IMR-90 (cell line): ENCODE measurements at regions not wholly inside any gene's neighbourhood (a gene's known extent, or its start where the extent isn't known, plus 50 kb on each side); places are given as distances from the start of the nearest gene placed in this dataset.

Source experiments
- ATAC-seq: fragments of 200-7000 bp; cut with Tn5 transposase; 2 replicates; pipeline ENCODE4 v1.9.1; 2020; ENCODE audit warnings: low read depth, mild to moderate bottlenecking, moderate library complexity
- BruUV-seq: library from RNA; stranded (reverse); fragments of 400-500 nt; replicated peaks from 2 replicates; lab custom pipeline; 2021; lab: Mats Ljungman, UMichigan
- CTCF ChIA-PET: fragments of 300-600 bp; formaldehyde crosslinking; extraction: SDS; loops from one replicate; lab custom pipeline; 2021; ENCODE audit warnings: antibody characterized with exemption; lab: Yijun Ruan, JAX
- POLR2A ChIA-PET: fragments of 300-600 bp; sonication (Branson Sonifier 250); formaldehyde crosslinking; loops from one replicate; lab custom pipeline; 2022; ENCODE audit warnings: antibody characterized with exemption; ENCODE audit not compliant: unreplicated experiment; lab: Charles Lee
- DNase-seq: peaks from one replicate; pipeline ENCODE4 v3.0.0; 2013
- H2AFZ ChIP-seq: replicated peaks from 2 replicates; pipeline ENCODE3; 2013; ENCODE audit warnings: low read length, mild to moderate bottlenecking; ENCODE audit not compliant: poor library complexity
- H2AK5ac ChIP-seq: 2 replicates; pipeline ENCODE4 v1.6.1; 2013; ENCODE audit warnings: low read depth, low read length, inconsistent platforms
- H2AK9ac ChIP-seq: replicated peaks from 2 replicates; pipeline ENCODE3; 2013; ENCODE audit warnings: mild to moderate bottlenecking, low read depth, low read length, moderate library complexity; ENCODE audit not compliant: poor library complexity
- H2BK120ac ChIP-seq: 2 replicates; pipeline ENCODE4 v1.6.1; 2013; ENCODE audit warnings: low read depth, low read length, inconsistent platforms
- H2BK15ac ChIP-seq: 3 replicates; pipeline ENCODE4 v1.6.1; 2013; ENCODE audit warnings: low read depth, low read length, inconsistent platforms
- H2BK20ac ChIP-seq: 2 replicates; pipeline ENCODE4 v1.6.1; 2013; ENCODE audit warnings: low read depth, mild to moderate bottlenecking, inconsistent platforms, low read length, moderate library complexity
- H2BK5ac ChIP-seq: 2 replicates; pipeline ENCODE4 v1.6.1; 2013; ENCODE audit warnings: mild to moderate bottlenecking, low read depth, low read length, inconsistent platforms; ENCODE audit not compliant: poor library complexity, severe bottlenecking
- H3K14ac ChIP-seq: replicated peaks from 2 replicates; pipeline ENCODE4 v1.6.1; 2013; ENCODE audit warnings: low read depth, low read length, inconsistent platforms
- H3K18ac ChIP-seq: 2 replicates; pipeline ENCODE4 v1.6.1; 2013; ENCODE audit warnings: low read depth, low read length, control low read depth
- H3K23ac ChIP-seq: 2 replicates; pipeline ENCODE4 v1.6.1; 2013; ENCODE audit warnings: low read depth, low read length, inconsistent platforms
- H3K27ac ChIP-seq: 2 replicates; pipeline ENCODE4 v1.5.1; 2013; ENCODE audit warnings: mild to moderate bottlenecking, control low read depth, low read length; ENCODE audit not compliant: insufficient read depth
- H3K27me3 ChIP-seq: 2 replicates; pipeline ENCODE4 v1.6.1; 2013; ENCODE audit warnings: low read length; ENCODE audit not compliant: control insufficient read depth, insufficient read depth
- H3K36me3 ChIP-seq: 2 replicates; pipeline ENCODE4 v1.6.1; 2013; ENCODE audit warnings: low read length, mixed read lengths; ENCODE audit not compliant: control insufficient read depth, insufficient read depth
- H3K4ac ChIP-seq: 2 replicates; pipeline ENCODE4 v1.6.1; 2013; ENCODE audit warnings: low read depth, low read length, inconsistent platforms
- H3K4me1 ChIP-seq: 2 replicates; pipeline ENCODE4 v1.6.1; 2013; ENCODE audit warnings: low read length, mixed read lengths; ENCODE audit not compliant: control insufficient read depth, insufficient read depth
- H3K4me2 ChIP-seq: 2 replicates; pipeline ENCODE4 v1.6.1; 2013; ENCODE audit warnings: low read depth, mild to moderate bottlenecking, control low read depth, low read length, moderate library complexity
- H3K4me3 ChIP-seq: 2 replicates; pipeline ENCODE4 v1.5.1; 2013; ENCODE audit warnings: low read depth, mild to moderate bottlenecking, control low read depth, low read length, moderate library complexity; ENCODE audit not compliant: insufficient read depth
- H3K56ac ChIP-seq: 2 replicates; pipeline ENCODE4 v1.6.1; 2013; ENCODE audit warnings: low read length, inconsistent platforms; ENCODE audit not compliant: insufficient read depth; ENCODE audit errors: extremely low read depth
- H3K79me1 ChIP-seq, 2 experiments: 2 replicates each; pipeline ENCODE4 v1.6.1; 2013; ENCODE audit warnings: low read length in 2 of 2, inconsistent platforms in 1 of 2, low read depth in 1 of 2
- H3K9ac ChIP-seq: 2 replicates; pipeline ENCODE4 v1.6.1; 2013; ENCODE audit warnings: low read depth, low read length, control low read depth
- H3K9me1 ChIP-seq: 2 replicates; pipeline ENCODE4 v1.6.1; 2013; ENCODE audit warnings: low read length, inconsistent platforms; ENCODE audit not compliant: insufficient read depth
- H3K9me3 ChIP-seq: 2 replicates; pipeline ENCODE4 v1.6.1; 2013; ENCODE audit warnings: low read length; ENCODE audit not compliant: control insufficient read depth, insufficient read depth
- H4K20me1 ChIP-seq: 2 replicates; pipeline ENCODE4 v1.6.1; 2013; ENCODE audit warnings: low read length, inconsistent platforms; ENCODE audit not compliant: insufficient read depth
- H4K5ac ChIP-seq: 2 replicates; pipeline ENCODE4 v1.6.1; 2013; ENCODE audit warnings: mild to moderate bottlenecking, low read depth, low read length, control low read depth
- H4K8ac ChIP-seq, 2 experiments: 2 replicates each; pipeline ENCODE4 v1.6.1; 2013; ENCODE audit warnings: low read depth in 2 of 2, low read length in 2 of 2, control low read depth in 1 of 2, inconsistent platforms in 1 of 2
- H4K91ac ChIP-seq: 2 replicates; pipeline ENCODE4 v1.6.1; 2013; ENCODE audit warnings: low read depth, low read length, inconsistent platforms; ENCODE audit not compliant: insufficient read depth
- BHLHE40 ChIP-seq: fragments of 150-350 bp; IDR thresholded peaks from 2 replicates; pipeline ENCODE4 v1.6.1; 2016; ENCODE audit warnings: mild to moderate bottlenecking, low read depth, low read length
- CEBPB ChIP-seq: IDR thresholded peaks from 2 replicates; pipeline ENCODE4 v1.6.1; 2012; ENCODE audit warnings: low read depth, low read length, improper control_type of control experiment
- CHD1 ChIP-seq: IDR thresholded peaks from 2 replicates; pipeline ENCODE4 v1.6.1; 2012; ENCODE audit warnings: low read depth, low read length, improper control_type of control experiment
- FOS ChIP-seq: fragments of 150-350 bp; IDR thresholded peaks from 2 replicates; pipeline ENCODE4 v1.6.1; 2016; ENCODE audit warnings: low read depth, low read length
- MAFK ChIP-seq: IDR thresholded peaks from 2 replicates; pipeline ENCODE4 v1.6.1; 2012; ENCODE audit warnings: low read depth, low read length, improper control_type of control experiment
- MAZ ChIP-seq: IDR thresholded peaks from 2 replicates; pipeline ENCODE4 v1.6.1; 2012; ENCODE audit warnings: low read depth, mild to moderate bottlenecking, low read length, improper control_type of control experiment, moderate library complexity, borderline replicate concordance
- MXI1 ChIP-seq: IDR thresholded peaks from 2 replicates; pipeline ENCODE4 v1.6.1; 2012; ENCODE audit warnings: low read depth, mild to moderate bottlenecking, low read length, moderate library complexity, borderline replicate concordance
- NFE2L2 ChIP-seq: fragments of 150-350 bp; IDR thresholded peaks from 2 replicates; pipeline ENCODE4 v1.6.1; 2016; ENCODE audit warnings: low read depth, mild to moderate bottlenecking, low read length
- POLR2A ChIP-seq: IDR thresholded peaks from 2 replicates; pipeline ENCODE4 v1.6.1; 2012; ENCODE audit warnings: mild to moderate bottlenecking, low read depth, low read length
- RAD21 ChIP-seq: IDR thresholded peaks from 2 replicates; pipeline ENCODE4 v1.6.1; 2012; ENCODE audit warnings: low read length, improper control_type of control experiment
- RCOR1 ChIP-seq: IDR thresholded peaks from 2 replicates; pipeline ENCODE4 v1.6.1; 2012; ENCODE audit warnings: mild to moderate bottlenecking, low read length, improper control_type of control experiment; ENCODE audit not compliant: insufficient replicate concordance
- RFX5 ChIP-seq: IDR thresholded peaks from 2 replicates; pipeline ENCODE4 v1.8.0; 2012; ENCODE audit warnings: low read depth, mild to moderate bottlenecking, low read length, moderate library complexity
- SMC3 ChIP-seq: fragments of 150-350 bp; IDR thresholded peaks from 2 replicates; pipeline ENCODE4 v1.6.1; 2016; ENCODE audit warnings: low read depth, mild to moderate bottlenecking, antibody characterized with exemption, low read length, moderate library complexity
- WGBS, 2 experiments: methylation state at CpG; one replicate each; pipeline versions ENCODE4 v1.1.5 to v1.1.7; 2013; ENCODE audit warnings: missing lambda C conversion rate in 2 of 2; ENCODE audit not compliant: insufficient read length in 1 of 2; ENCODE audit errors: extremely low coverage in 2 of 2; 5-methylcytosine and 5-hydroxymethylcytosine counted together
- dilution Hi-C: fragments of 300-500 bp; cut with HindIII; formaldehyde crosslinking; loops from one replicate; pipeline ENCODE4 v1.14.3; 2018; ENCODE audit warnings: low sequenced_read_pairs; ENCODE audit not compliant: unreplicated experiment
- in situ Hi-C: fragments of 300-500 bp; cut with MboI; formaldehyde crosslinking; loops from 3 replicates; pipeline ENCODE4 v1.14.3; 2019; ENCODE audit warnings: low sequenced_read_pairs, inconsistent platforms, mixed read lengths
- intact Hi-C: fragments of 100-400 bp; cut with micrococcal nuclease; formaldehyde crosslinking; loops from 2 replicates; pipeline ENCODE4 v1.10.0; 2022
- TF ChIP-seq, protein P1 (sequence below): fragments of 150-350 bp; IDR thresholded peaks from 2 replicates; pipeline ENCODE4 v1.6.1; 2016; ENCODE audit warnings: low read depth, mild to moderate bottlenecking, low read length, moderate library complexity, borderline replicate concordance
- TF ChIP-seq, protein P2 (sequence below): conservative IDR thresholded peaks from 2 replicates; pipeline ENCODE4 v1.5.1; 2012; ENCODE audit warnings: mild to moderate bottlenecking, low read depth, low read length, improper control_type of control experiment
- TF ChIP-seq, protein P3 (sequence below): fragments of 150-350 bp; IDR thresholded peaks from 2 replicates; pipeline ENCODE4 v1.6.1; 2017; ENCODE audit warnings: mild to moderate bottlenecking, antibody characterized with exemption, low read length, low read depth

DNA sequence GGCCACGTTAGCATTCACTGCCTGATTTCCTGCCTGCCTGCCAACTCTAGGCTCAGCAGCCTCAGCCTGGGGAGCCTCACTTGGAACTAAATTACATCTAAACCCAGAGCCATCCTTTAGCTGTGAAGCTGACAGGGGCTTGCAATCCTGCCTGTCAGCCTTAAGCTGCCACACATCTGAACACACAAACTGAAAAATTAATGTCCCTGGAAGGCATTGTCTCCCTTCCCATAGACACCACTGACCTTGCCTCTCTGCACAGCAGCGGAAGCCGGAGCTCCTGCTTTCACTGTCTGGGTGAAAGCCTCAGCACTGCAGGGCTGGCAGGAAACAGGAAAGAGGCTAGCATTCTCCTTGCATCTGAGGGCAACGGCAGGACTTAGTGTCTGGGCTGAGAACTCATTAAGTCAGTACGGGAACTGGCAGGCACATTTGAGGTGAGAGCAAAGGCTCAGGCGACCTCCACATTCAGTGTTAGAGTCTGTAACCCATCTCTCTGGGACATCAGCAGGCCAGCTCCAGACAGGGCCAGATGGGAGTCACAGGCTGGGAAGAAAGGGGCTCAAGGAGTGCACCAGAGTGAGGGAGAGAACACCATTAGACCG is 452.4 kb upstream of the C16orf82 start:
- no peak overlapping the region for H2AK9ac ChIP-seq
- no peaks in the 10 kb centered on the region for H3K36me3 ChIP-seq
- DNase-seq: no peak
- H4K91ac ChIP-seq: no peak overlapping the region
- intact Hi-C loops: no loop called here
- H3K4me3 ChIP-seq: no peak overlapping the region
- no peak overlapping the region for H2BK20ac ChIP-seq
- H3K4me1 ChIP-seq: no peaks in the 10 kb centered on the region
- 7% methylated on average over 2 of the region's 7 CpGs; no CpG with 5 or more reads in 1 of the 2 experiments for WGBS, 2 experiments
- H3K9ac ChIP-seq: no peak overlapping the region
- CTCF ChIA-PET: no interaction called here
- H3K79me1 ChIP-seq: no peaks in the 10 kb centered on the region
- H2AK5ac ChIP-seq: no peak overlapping the region
- peaks cover 13% of the 10 kb centered on the region; the same call in 1 of the 2 replicates for H3K9me3 ChIP-seq
- H4K8ac ChIP-seq: no peak overlapping the region
- H4K5ac ChIP-seq: no peak overlapping the region
- H3K27ac ChIP-seq: no peak overlapping the region
- no peak overlapping the region for H3K18ac ChIP-seq
- no peak overlapping the region for H3K23ac ChIP-seq
- H2BK120ac ChIP-seq: no peak overlapping the region
- dilution Hi-C loops: no loop called here
- H3K56ac ChIP-seq: no peak overlapping the region
- no peak overlapping the region for H3K4me2 ChIP-seq
- H4K20me1 ChIP-seq: no peaks in the 10 kb centered on the region
- TF ChIP-seq CHD1: no peak
- TF ChIP-seq POLR2A: no peak
- TF ChIP-seq NFE2L2: no peak
- TF ChIP-seq FOS: no peak
- TF ChIP-seq, protein P1, sequence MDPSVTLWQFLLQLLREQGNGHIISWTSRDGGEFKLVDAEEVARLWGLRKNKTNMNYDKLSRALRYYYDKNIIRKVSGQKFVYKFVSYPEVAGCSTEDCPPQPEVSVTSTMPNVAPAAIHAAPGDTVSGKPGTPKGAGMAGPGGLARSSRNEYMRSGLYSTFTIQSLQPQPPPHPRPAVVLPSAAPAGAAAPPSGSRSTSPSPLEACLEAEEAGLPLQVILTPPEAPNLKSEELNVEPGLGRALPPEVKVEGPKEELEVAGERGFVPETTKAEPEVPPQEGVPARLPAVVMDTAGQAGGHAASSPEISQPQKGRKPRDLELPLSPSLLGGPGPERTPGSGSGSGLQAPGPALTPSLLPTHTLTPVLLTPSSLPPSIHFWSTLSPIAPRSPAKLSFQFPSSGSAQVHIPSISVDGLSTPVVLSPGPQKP: no peak
- no peak for TF ChIP-seq MXI1
- TF ChIP-seq, protein P2, sequence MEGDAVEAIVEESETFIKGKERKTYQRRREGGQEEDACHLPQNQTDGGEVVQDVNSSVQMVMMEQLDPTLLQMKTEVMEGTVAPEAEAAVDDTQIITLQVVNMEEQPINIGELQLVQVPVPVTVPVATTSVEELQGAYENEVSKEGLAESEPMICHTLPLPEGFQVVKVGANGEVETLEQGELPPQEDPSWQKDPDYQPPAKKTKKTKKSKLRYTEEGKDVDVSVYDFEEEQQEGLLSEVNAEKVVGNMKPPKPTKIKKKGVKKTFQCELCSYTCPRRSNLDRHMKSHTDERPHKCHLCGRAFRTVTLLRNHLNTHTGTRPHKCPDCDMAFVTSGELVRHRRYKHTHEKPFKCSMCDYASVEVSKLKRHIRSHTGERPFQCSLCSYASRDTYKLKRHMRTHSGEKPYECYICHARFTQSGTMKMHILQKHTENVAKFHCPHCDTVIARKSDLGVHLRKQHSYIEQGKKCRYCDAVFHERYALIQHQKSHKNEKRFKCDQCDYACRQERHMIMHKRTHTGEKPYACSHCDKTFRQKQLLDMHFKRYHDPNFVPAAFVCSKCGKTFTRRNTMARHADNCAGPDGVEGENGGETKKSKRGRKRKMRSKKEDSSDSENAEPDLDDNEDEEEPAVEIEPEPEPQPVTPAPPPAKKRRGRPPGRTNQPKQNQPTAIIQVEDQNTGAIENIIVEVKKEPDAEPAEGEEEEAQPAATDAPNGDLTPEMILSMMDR: no peak
- TF ChIP-seq, protein P3, sequence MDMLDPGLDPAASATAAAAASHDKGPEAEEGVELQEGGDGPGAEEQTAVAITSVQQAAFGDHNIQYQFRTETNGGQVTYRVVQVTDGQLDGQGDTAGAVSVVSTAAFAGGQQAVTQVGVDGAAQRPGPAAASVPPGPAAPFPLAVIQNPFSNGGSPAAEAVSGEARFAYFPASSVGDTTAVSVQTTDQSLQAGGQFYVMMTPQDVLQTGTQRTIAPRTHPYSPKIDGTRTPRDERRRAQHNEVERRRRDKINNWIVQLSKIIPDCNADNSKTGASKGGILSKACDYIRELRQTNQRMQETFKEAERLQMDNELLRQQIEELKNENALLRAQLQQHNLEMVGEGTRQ: no peak
- TF ChIP-seq SMC3: no peak
- TF ChIP-seq RCOR1: no peak
- TF ChIP-seq RFX5: no peak
- no peak for TF ChIP-seq CEBPB
- no peak for TF ChIP-seq RAD21
- TF ChIP-seq BHLHE40: no peak
- TF ChIP-seq MAZ: no peak
- TF ChIP-seq MAFK: no peak
- in situ Hi-C loops: no loop called here
- no TSS peak for BruUV-seq
- no peak overlapping the region for H2BK15ac ChIP-seq
- POLR2A ChIA-PET: no interaction called here
- H3K14ac ChIP-seq: no peak overlapping the region
- H3K4ac ChIP-seq: no peak overlapping the region
- no peak for ATAC-seq
- H2AFZ ChIP-seq: no peak overlapping the region
- no peaks in the 10 kb centered on the region for H3K27me3 ChIP-seq
- no peaks in the 10 kb centered on the region for H3K9me1 ChIP-seq
- H2BK5ac ChIP-seq: no peak overlapping the region
